CD4-positive, CD25-positive, alpha-beta regulatory T cell (primary cell): ENCODE measurements at regions not wholly inside any gene's neighbourhood (a gene's known extent, or its start where the extent isn't known, plus 50 kb on each side); places are given as distances from the start of the nearest gene placed in this dataset.
"Not testable (repeated sequence)": the region's sequence is repeated elsewhere in the genome, so short reads cannot be mapped to it uniquely, and the experiment has no call there.

ENCODE experiments used
- ATAC-seq, 2 donors: fragments of 150-1000 bp; cut with Tn5 transposase; one replicate each; pipeline ENCODE4 v1.10.0; 2021; ENCODE audit warnings: low read depth in 2 of 2, moderate number of reproducible peaks in 2 of 2, moderate library complexity in 1 of 2
- DNase-seq, 3 donors: peaks; one replicate each; pipeline versions ENCODE4 v3.0.0 to v3.0.0-alpha.2; 2012 to 2022; ENCODE audit warnings: mixed read lengths in 1 of 3
- H3K27ac ChIP-seq: one replicate; pipeline ENCODE4 v1.7.0; 2013; ENCODE audit warnings: mild to moderate bottlenecking, low read length; ENCODE audit not compliant: insufficient read depth, poor library complexity, severe bottlenecking
- H3K27me3 ChIP-seq: one replicate; pipeline ENCODE4 v1.7.0; 2013; ENCODE audit warnings: low read length; ENCODE audit not compliant: control insufficient read depth, insufficient read depth
- H3K36me3 ChIP-seq: one replicate; pipeline ENCODE4 v1.7.0; 2013; ENCODE audit warnings: mild to moderate bottlenecking, low read length, moderate library complexity; ENCODE audit not compliant: control insufficient read depth, insufficient read depth
- H3K4me1 ChIP-seq: 2 replicates; pipeline ENCODE4 v1.7.0; 2013; ENCODE audit warnings: mild to moderate bottlenecking, low read length; ENCODE audit not compliant: insufficient read depth, control insufficient read depth, poor library complexity, severe bottlenecking
- H3K4me3 ChIP-seq: one replicate; pipeline ENCODE4 v1.7.0; 2013; ENCODE audit warnings: low read depth, mild to moderate bottlenecking, low read length, moderate library complexity
- H3K9me3 ChIP-seq, 2 experiments: 1 replicate in 1 of 2; 2 replicates in 1 of 2; pipeline ENCODE4 v1.7.0; 2013; ENCODE audit warnings: low read length in 2 of 2, mild to moderate bottlenecking in 1 of 2, moderate library complexity in 1 of 2; ENCODE audit not compliant: control insufficient read depth in 2 of 2
- H3K27ac Mint-ChIP-seq, 3 donors: one replicate each; pipeline ENCODE4 v1.8.0; 2020 to 2022; ENCODE audit warnings: mild to moderate bottlenecking in 3 of 3, mixed read lengths in 3 of 3, moderate library complexity in 2 of 3
- H3K27me3 Mint-ChIP-seq: one replicate; pipeline ENCODE4 v1.8.0; 2022; ENCODE audit warnings: mild to moderate bottlenecking, mixed read lengths
- H3K36me3 Mint-ChIP-seq: one replicate; pipeline ENCODE4 v1.8.0; 2020; ENCODE audit warnings: mixed read lengths
- H3K4me1 Mint-ChIP-seq, 4 donors: one replicate each; pipeline ENCODE4 v1.8.0; 2020 to 2022; ENCODE audit warnings: mixed read lengths in 4 of 4, mild to moderate bottlenecking in 1 of 4
- H3K4me3 Mint-ChIP-seq, 4 donors: one replicate each; pipeline ENCODE4 v1.8.0; 2020 to 2022; ENCODE audit warnings: mild to moderate bottlenecking in 4 of 4, mixed read lengths in 4 of 4, moderate library complexity in 3 of 4
- H3K9me3 Mint-ChIP-seq, 7 donors: one replicate each; pipeline ENCODE4 v1.8.0; 2020 to 2022; ENCODE audit warnings: mixed read lengths in 7 of 7, mild to moderate bottlenecking in 3 of 7, moderate library complexity in 2 of 7

- Histone ChIP-seq H3K4me3 (no peak overlapping the region), H3K27me3 (no peaks in the 10 kb centered on the region), H3K9me3 (no peaks in the 10 kb centered on the region), H3K27ac (no peak overlapping the region), H3K36me3 (no peaks in the 10 kb centered on the region), H3K4me1 (no peaks in the 10 kb centered on the region)
- ATAC-seq (no peak), DNase-seq (no peak)
- no peak overlapping the region for H3K4me3 Mint-ChIP-seq
- H3K4me1 Mint-ChIP-seq: peaks cover 0 to 5% (median 1%) of the 10 kb centered on the region in 4 donors
- H3K9me3 Mint-ChIP-seq: no peaks in the 10 kb centered on the region
- H3K27ac Mint-ChIP-seq: no peak overlapping the region
- H3K36me3 Mint-ChIP-seq: no peaks in the 10 kb centered on the region
- H3K27me3 Mint-ChIP-seq: no peaks in the 10 kb centered on the region
These were observed 138.9 kb upstream of the HNRNPU start for GRCh38 chr1:245003246-245003645.

GRCh38 chr1:245001252-245001651 lies 136.9 kb upstream of the HNRNPU start:
- no peaks in the 10 kb centered on the region for H3K27me3 Mint-ChIP-seq
- ATAC-seq: no peak
- H3K27ac Mint-ChIP-seq: no peak overlapping the region
- no peak overlapping the region for H3K4me3 Mint-ChIP-seq
- Histone ChIP-seq H3K4me1 (no peaks in the 10 kb centered on the region), H3K9me3 (no peaks in the 10 kb centered on the region), H3K27me3 (no peaks in the 10 kb centered on the region), H3K4me3 (no peak overlapping the region), H3K36me3 (no peaks in the 10 kb centered on the region), H3K27ac (no peak overlapping the region)
- no peak for DNase-seq
- H3K4me1 Mint-ChIP-seq: peaks cover 0 to 5% (median 1%) of the 10 kb centered on the region in 4 donors
- no peaks in the 10 kb centered on the region for H3K36me3 Mint-ChIP-seq
- no peaks in the 10 kb centered on the region for H3K9me3 Mint-ChIP-seq

GRCh38 chr1:245000872-245001188 lies 136.5 kb upstream of the HNRNPU start:
- no peak overlapping the region for H3K4me3 ChIP-seq
- DNase-seq: no peak
- H3K9me3 ChIP-seq: no peaks in the 10 kb centered on the region
- Mint-ChIP-seq H3K9me3 (no peaks in the 10 kb centered on the region), H3K36me3 (no peaks in the 10 kb centered on the region), H3K4me3 (no peak overlapping the region), H3K27me3 (no peaks in the 10 kb centered on the region), H3K4me1 (peaks cover 0 to 5% (median 1%) of the 10 kb centered on the region in 4 donors), H3K27ac (peak overlapping the region in 1 of 3 donors; percentile 54)
- no peaks in the 10 kb centered on the region for H3K36me3 ChIP-seq
- H3K4me1 ChIP-seq: no peaks in the 10 kb centered on the region
- ATAC-seq: no peak
- H3K27ac ChIP-seq: no peak overlapping the region
- no peaks in the 10 kb centered on the region for H3K27me3 ChIP-seq

- H3K27ac ChIP-seq, H3K27me3 ChIP-seq, H3K9me3 Mint-ChIP-seq, H3K36me3 Mint-ChIP-seq, H3K4me1 ChIP-seq, DNase-seq, H3K4me3 ChIP-seq, H3K4me1 Mint-ChIP-seq, ATAC-seq, H3K4me3 Mint-ChIP-seq, H3K36me3 ChIP-seq, H3K27me3 Mint-ChIP-seq, H3K9me3 ChIP-seq, H3K27ac Mint-ChIP-seq: not testable (repeated sequence)
These were observed 135.3 kb upstream of the HNRNPU start for GRCh38 chr1:244999644-245000043.

- no peak for ATAC-seq
- H3K36me3 ChIP-seq: no peaks in the 10 kb centered on the region
- H3K36me3 Mint-ChIP-seq: no peaks in the 10 kb centered on the region
These were observed 134.5 kb upstream of the HNRNPU start for GRCh38 chr1:244998717-244999346.

GRCh38 chr1:244995602-244996400 lies 131.5 kb upstream of the HNRNPU start:
- Histone ChIP-seq H3K27ac (no peak overlapping the region), H3K4me1 (no peaks in the 10 kb centered on the region), H3K9me3 (no peaks in the 10 kb centered on the region), H3K36me3 (no peaks in the 10 kb centered on the region), H3K27me3 (no peaks in the 10 kb centered on the region), H3K4me3 (no peak overlapping the region)
- H3K4me1 Mint-ChIP-seq: peaks cover 0 to 5% (median 1%) of the 10 kb centered on the region in 4 donors
- no peaks in the 10 kb centered on the region for H3K27me3 Mint-ChIP-seq
- DNase-seq: no peak
- no peak overlapping the region for H3K27ac Mint-ChIP-seq
- no peaks in the 10 kb centered on the region for H3K36me3 Mint-ChIP-seq
- ATAC-seq: no peak
- no peaks in the 10 kb centered on the region for H3K9me3 Mint-ChIP-seq
- H3K4me3 Mint-ChIP-seq: no peak overlapping the region

More at GRCh38 chr1:244998717-244999346, 134.5 kb upstream of the HNRNPU start:
- H3K27me3 Mint-ChIP-seq: no peaks in the 10 kb centered on the region
- Histone ChIP-seq H3K9me3 (no peaks in the 10 kb centered on the region), H3K4me1 (no peaks in the 10 kb centered on the region), H3K4me3 (no peak overlapping the region), H3K27me3 (no peaks in the 10 kb centered on the region), H3K27ac (no peak overlapping the region)
- no peaks in the 10 kb centered on the region for H3K9me3 Mint-ChIP-seq
- peaks cover 0 to 5% (median 1%) of the 10 kb centered on the region in 4 donors for H3K4me1 Mint-ChIP-seq
- H3K27ac Mint-ChIP-seq: no peak overlapping the region
- no peak for DNase-seq
- no peak overlapping the region for H3K4me3 Mint-ChIP-seq

- no peaks in the 10 kb centered on the region for H3K36me3 Mint-ChIP-seq
- no peaks in the 10 kb centered on the region for H3K9me3 ChIP-seq
- no peak overlapping the region for H3K4me3 Mint-ChIP-seq
- H3K27ac ChIP-seq: no peak overlapping the region
- no peaks in the 10 kb centered on the region for H3K27me3 ChIP-seq
- H3K27ac Mint-ChIP-seq: no peak overlapping the region
- ATAC-seq: no peak
- DNase-seq: no peak
- H3K4me1 Mint-ChIP-seq: no peaks in the 10 kb centered on the region
- no peaks in the 10 kb centered on the region for H3K9me3 Mint-ChIP-seq
- no peaks in the 10 kb centered on the region for H3K36me3 ChIP-seq
- no peaks in the 10 kb centered on the region for H3K27me3 Mint-ChIP-seq
- H3K4me1 ChIP-seq: no peaks in the 10 kb centered on the region
- no peak overlapping the region for H3K4me3 ChIP-seq
These were observed 128.5 kb upstream of the HNRNPU start for GRCh38 chr1:244992833-244993232.

GRCh38 chr1:244989813-244990212 lies 125.5 kb upstream of the HNRNPU start:
- Histone ChIP-seq H3K9me3 (no peaks in the 10 kb centered on the region), H3K4me3 (no peak overlapping the region), H3K4me1 (no peaks in the 10 kb centered on the region), H3K27ac (no peak overlapping the region), H3K27me3 (no peaks in the 10 kb centered on the region), H3K36me3 (no peaks in the 10 kb centered on the region)
- Mint-ChIP-seq H3K4me3 (no peak overlapping the region), H3K9me3 (no peaks in the 10 kb centered on the region), H3K27me3 (no peaks in the 10 kb centered on the region), H3K4me1 (peaks cover 0 to 3% (median 1%) of the 10 kb centered on the region in 4 donors), H3K36me3 (no peaks in the 10 kb centered on the region), H3K27ac (no peak overlapping the region)
- DNase-seq (no peak), ATAC-seq (no peak)
